ENCODE measurements at regions not wholly inside any gene's neighbourhood (a gene's known extent, or its start where the extent isn't known, plus 50 kb on each side); places are given as distances from the start of the nearest gene placed in this dataset.

DNA sequence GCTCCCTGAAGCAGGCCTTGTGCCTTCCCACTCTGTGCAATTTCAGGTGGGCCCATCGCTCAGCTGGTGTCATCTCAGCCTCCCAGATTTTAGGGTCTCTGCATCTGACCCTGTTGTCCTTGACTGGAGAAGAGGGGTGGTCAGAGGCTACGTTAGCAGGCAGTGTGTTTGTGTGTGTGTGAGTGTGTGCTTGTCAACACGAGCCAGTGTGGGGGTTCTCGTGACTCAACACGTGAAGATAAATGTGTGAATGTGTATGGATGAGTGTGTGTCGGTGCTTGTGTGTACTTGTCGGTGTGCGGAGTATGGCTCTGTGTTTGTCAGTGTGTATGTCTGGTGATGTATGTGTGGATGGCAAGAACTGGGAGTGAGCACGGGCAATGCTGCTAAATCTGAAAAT is 142.6 kb upstream of the KLF4 start (continued):
- TF ChIP-seq, protein P1, sequence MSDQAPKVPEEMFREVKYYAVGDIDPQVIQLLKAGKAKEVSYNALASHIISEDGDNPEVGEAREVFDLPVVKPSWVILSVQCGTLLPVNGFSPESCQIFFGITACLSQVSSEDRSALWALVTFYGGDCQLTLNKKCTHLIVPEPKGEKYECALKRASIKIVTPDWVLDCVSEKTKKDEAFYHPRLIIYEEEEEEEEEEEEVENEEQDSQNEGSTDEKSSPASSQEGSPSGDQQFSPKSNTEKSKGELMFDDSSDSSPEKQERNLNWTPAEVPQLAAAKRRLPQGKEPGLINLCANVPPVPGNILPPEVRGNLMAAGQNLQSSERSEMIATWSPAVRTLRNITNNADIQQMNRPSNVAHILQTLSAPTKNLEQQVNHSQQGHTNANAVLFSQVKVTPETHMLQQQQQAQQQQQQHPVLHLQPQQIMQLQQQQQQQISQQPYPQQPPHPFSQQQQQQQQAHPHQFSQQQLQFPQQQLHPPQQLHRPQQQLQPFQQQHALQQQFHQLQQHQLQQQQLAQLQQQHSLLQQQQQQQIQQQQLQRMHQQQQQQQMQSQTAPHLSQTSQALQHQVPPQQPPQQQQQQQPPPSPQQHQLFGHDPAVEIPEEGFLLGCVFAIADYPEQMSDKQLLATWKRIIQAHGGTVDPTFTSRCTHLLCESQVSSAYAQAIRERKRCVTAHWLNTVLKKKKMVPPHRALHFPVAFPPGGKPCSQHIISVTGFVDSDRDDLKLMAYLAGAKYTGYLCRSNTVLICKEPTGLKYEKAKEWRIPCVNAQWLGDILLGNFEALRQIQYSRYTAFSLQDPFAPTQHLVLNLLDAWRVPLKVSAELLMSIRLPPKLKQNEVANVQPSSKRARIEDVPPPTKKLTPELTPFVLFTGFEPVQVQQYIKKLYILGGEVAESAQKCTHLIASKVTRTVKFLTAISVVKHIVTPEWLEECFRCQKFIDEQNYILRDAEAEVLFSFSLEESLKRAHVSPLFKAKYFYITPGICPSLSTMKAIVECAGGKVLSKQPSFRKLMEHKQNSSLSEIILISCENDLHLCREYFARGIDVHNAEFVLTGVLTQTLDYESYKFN (CRISPR knock-in tag; conservative IDR thresholded peaks at IDR 0.05), result no peak
- TF ChIP-seq, protein P2, sequence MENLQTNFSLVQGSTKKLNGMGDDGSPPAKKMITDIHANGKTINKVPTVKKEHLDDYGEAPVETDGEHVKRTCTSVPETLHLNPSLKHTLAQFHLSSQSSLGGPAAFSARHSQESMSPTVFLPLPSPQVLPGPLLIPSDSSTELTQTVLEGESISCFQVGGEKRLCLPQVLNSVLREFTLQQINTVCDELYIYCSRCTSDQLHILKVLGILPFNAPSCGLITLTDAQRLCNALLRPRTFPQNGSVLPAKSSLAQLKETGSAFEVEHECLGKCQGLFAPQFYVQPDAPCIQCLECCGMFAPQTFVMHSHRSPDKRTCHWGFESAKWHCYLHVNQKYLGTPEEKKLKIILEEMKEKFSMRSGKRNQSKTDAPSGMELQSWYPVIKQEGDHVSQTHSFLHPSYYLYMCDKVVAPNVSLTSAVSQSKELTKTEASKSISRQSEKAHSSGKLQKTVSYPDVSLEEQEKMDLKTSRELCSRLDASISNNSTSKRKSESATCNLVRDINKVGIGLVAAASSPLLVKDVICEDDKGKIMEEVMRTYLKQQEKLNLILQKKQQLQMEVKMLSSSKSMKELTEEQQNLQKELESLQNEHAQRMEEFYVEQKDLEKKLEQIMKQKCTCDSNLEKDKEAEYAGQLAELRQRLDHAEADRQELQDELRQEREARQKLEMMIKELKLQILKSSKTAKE (CRISPR knock-in tag; IDR thresholded peaks at IDR 0.05; ENCODE audit: borderline replicate concordance), result no peak
- no peak for TF ChIP-seq ZNF883 (CRISPR knock-in tag; IDR thresholded peaks at IDR 0.05; ENCODE audit: not compliant biosample characterization)

- no TSS peak for BruUV-seq (replicated peaks)
- Histone ChIP-seq H3K9me3 (ENCODE audit: low read length) (no peaks in the 10 kb centered on the region), H3K4me1 (ENCODE audit: insufficient read depth, low read length) (no peaks in the 10 kb centered on the region), H3K36me3 (replicated peaks in 1 of 2; ENCODE audit: control insufficient read depth in 1 of 2, insufficient read depth in 2 of 2, low read length in 2 of 2) (no peaks in the 10 kb centered on the region), H3K4me2 (ENCODE audit: low read depth, low read length) (no peak overlapping the region), H3K27ac (ENCODE audit: extremely low read length, insufficient read depth, low read length) (no peak overlapping the region), H3K9ac (ENCODE audit: insufficient read depth, low read depth, low read length) (no peak overlapping the region), H3K27me3 (ENCODE audit: control insufficient read depth in 1 of 2, insufficient read depth in 2 of 2, low read length in 2 of 2) (peaks cover 1 to 13% of the 10 kb centered on the region in 2 experiments; a peak in 4 of 5 replicates), H3K4me3 (replicated peaks in 1 of 3; ENCODE audit: insufficient read depth in 1 of 3, low read depth in 2 of 3, low read length in 3 of 3) (no peak overlapping the region), H2AFZ (ENCODE audit: low read length) (no peak overlapping the region), H4K20me1 (ENCODE audit: insufficient read depth, low read length) (no peaks in the 10 kb centered on the region), H3K79me2 (ENCODE audit: insufficient read depth, low read length) (no peaks in the 10 kb centered on the region)
- no peak for DNase-seq (ENCODE audit: low spot score)
- intact Hi-C loops (cut with micrococcal nuclease; ENCODE audit: unreplicated experiment), result no loop called here
- in situ Hi-C loops (cut with HindIII; ENCODE audit: extremely low pct_ligation_motif_present, low pct_unique_long_range_greater_than_20kb), result no loop called here
- CTCF ChIA-PET (ENCODE audit: low intra/inter-chr PET ratio, low total read pairs), result no interaction called here
- POLR2A ChIA-PET, result no interaction called here
- ATAC-seq, result no peak
- 43% methylated on average over 2 of the region's 5 CpGs for whole genome bisulfite sequencing (ENCODE audit: low lambda C conversion rate)
- TF ChIP-seq MTA3 (CRISPR knock-in tag; IDR thresholded peaks at IDR 0.05) (no peak), ZNF543 (CRISPR knock-in tag; IDR thresholded peaks at IDR 0.05) (no peak), HOXA7 (CRISPR knock-in tag; IDR thresholded peaks at IDR 0.05) (no peak), DR1 (CRISPR knock-in tag; IDR thresholded peaks at IDR 0.05) (no peak), ZNF317 (CRISPR knock-in tag; IDR thresholded peaks at IDR 0.05) (no peak)
- TF ChIP-seq, protein P3, sequence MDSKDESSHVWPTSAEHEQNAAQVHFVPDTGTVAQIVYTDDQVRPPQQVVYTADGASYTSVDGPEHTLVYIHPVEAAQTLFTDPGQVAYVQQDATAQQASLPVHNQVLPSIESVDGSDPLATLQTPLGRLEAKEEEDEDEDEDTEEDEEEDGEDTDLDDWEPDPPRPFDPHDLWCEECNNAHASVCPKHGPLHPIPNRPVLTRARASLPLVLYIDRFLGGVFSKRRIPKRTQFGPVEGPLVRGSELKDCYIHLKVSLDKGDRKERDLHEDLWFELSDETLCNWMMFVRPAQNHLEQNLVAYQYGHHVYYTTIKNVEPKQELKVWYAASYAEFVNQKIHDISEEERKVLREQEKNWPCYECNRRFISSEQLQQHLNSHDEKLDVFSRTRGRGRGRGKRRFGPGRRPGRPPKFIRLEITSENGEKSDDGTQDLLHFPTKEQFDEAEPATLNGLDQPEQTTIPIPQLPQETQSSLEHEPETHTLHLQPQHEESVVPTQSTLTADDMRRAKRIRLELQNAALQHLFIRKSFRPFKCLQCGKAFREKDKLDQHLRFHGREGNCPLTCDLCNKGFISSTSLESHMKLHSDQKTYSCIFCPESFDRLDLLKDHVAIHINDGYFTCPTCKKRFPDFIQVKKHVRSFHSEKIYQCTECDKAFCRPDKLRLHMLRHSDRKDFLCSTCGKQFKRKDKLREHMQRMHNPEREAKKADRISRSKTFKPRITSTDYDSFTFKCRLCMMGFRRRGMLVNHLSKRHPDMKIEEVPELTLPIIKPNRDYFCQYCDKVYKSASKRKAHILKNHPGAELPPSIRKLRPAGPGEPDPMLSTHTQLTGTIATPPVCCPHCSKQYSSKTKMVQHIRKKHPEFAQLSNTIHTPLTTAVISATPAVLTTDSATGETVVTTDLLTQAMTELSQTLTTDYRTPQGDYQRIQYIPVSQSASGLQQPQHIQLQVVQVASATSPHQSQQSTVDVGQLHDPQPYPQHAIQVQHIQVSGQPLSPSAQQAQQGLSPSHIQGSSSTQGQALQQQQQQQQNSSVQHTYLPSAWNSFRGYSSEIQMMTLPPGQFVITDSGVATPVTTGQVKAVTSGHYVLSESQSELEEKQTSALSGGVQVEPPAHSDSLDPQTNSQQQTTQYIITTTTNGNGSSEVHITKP (CRISPR knock-in tag; IDR thresholded peaks at IDR 0.05; ENCODE audit: low read depth), result no peak
- FAIRE-seq, result no peak
Measured at GRCh38 chr9:107631788-107632187, 142.2 kb upstream of the KLF4 start.

All from HepG2 (cell line).